HEK293T (cell line): ENCODE measurements at regions not wholly inside any gene's neighbourhood (a gene's known extent, or its start where the extent isn't known, plus 50 kb on each side); places are given as distances from the start of the nearest gene placed in this dataset.

Experiments used
- CTCF ChIA-PET: fragments of 350-600 bp; formaldehyde crosslinking; extraction: SDS; loops from one replicate; lab custom pipeline; 2021; ENCODE audit warnings: antibody characterized with exemption, inconsistent platforms; lab: Yijun Ruan, JAX
- POLR2A ChIA-PET: fragments of 350-600 bp; formaldehyde crosslinking; extraction: SDS; loops from one replicate; lab custom pipeline; 2020; ENCODE audit warnings: antibody characterized with exemption, inconsistent platforms; lab: Yijun Ruan, JAX
- DNase-seq: peaks from one replicate; pipeline ENCODE4 v3.0.0; 2012; ENCODE audit warnings: mixed read lengths; ENCODE audit errors: extremely low spot score
- ARNT ChIP-seq: fragments of 450-650 bp; IDR thresholded peaks from 2 replicates; pipeline ENCODE4 v1.6.1; 2017; ENCODE audit warnings: mild to moderate bottlenecking
- BHLHE40 ChIP-seq: fragments of 450-650 bp; IDR thresholded peaks from 2 replicates; pipeline ENCODE4 v1.6.1; 2016; ENCODE audit warnings: mild to moderate bottlenecking, moderate library complexity, borderline replicate concordance
- CTBP1 ChIP-seq: fragments of 450-650 bp; IDR thresholded peaks from 2 replicates; pipeline ENCODE4 v1.6.1; 2016; ENCODE audit warnings: borderline replicate concordance
- ELF4 ChIP-seq: fragments of 450-650 bp; IDR thresholded peaks from 2 replicates; pipeline ENCODE4 v1.6.1; 2017; ENCODE audit warnings: antibody characterized with exemption
- FOXA1 ChIP-seq: fragments of 450-650 bp; IDR thresholded peaks from 2 replicates; pipeline ENCODE4 v1.6.1; 2016; ENCODE audit warnings: mild to moderate bottlenecking
- FOXK2 ChIP-seq: fragments of 450-650 bp; IDR thresholded peaks from 2 replicates; pipeline ENCODE4 v1.6.1; 2016; ENCODE audit warnings: mild to moderate bottlenecking
- FOXM1 ChIP-seq: fragments of 450-650 bp; IDR thresholded peaks from 2 replicates; pipeline ENCODE4 v1.6.1; 2017; ENCODE audit warnings: mild to moderate bottlenecking, borderline replicate concordance
- HDGF ChIP-seq: fragments of 450-650 bp; IDR thresholded peaks from 2 replicates; pipeline ENCODE4 v1.6.1; 2017; ENCODE audit warnings: antibody characterized with exemption, borderline replicate concordance
- L3MBTL2 ChIP-seq: fragments of 450-650 bp; conservative IDR thresholded peaks from 2 replicates; pipeline ENCODE4 v1.6.1; 2016; ENCODE audit warnings: mild to moderate bottlenecking
- LEF1 ChIP-seq: fragments of 450-650 bp; IDR thresholded peaks from 2 replicates; pipeline ENCODE4 v1.6.1; 2017; ENCODE audit warnings: mild to moderate bottlenecking, borderline replicate concordance
- NFRKB ChIP-seq: fragments of 450-650 bp; IDR thresholded peaks from 2 replicates; pipeline ENCODE4 v1.6.1; 2016; ENCODE audit warnings: mild to moderate bottlenecking, moderate library complexity
- PKNOX1 ChIP-seq: fragments of 450-650 bp; IDR thresholded peaks from 2 replicates; pipeline ENCODE4 v1.6.1; 2016
- SP1 ChIP-seq: fragments of 450-650 bp; IDR thresholded peaks from 2 replicates; pipeline ENCODE4 v1.6.1; 2017
- SUZ12 ChIP-seq: fragments of 450-650 bp; IDR thresholded peaks from 2 replicates; pipeline ENCODE4 v1.6.1; 2016; ENCODE audit warnings: mild to moderate bottlenecking
- TARDBP ChIP-seq: fragments of 450-650 bp; IDR thresholded peaks from 2 replicates; pipeline ENCODE4 v1.6.1; 2016
- ZNF384 ChIP-seq: fragments of 450-650 bp; IDR thresholded peaks from 2 replicates; pipeline ENCODE4 v1.6.1; 2016

- ChIA-PET CTCF (no interaction called here), POLR2A (no interaction called here)
- DNase-seq, result no peak
- no peak for TF ChIP-seq SUZ12
- no peak for TF ChIP-seq PKNOX1
- TF ChIP-seq FOXM1, result no peak
- TF ChIP-seq L3MBTL2, result no peak
- TF ChIP-seq TARDBP, result no peak
- no peak for TF ChIP-seq NFRKB
- TF ChIP-seq BHLHE40, result no peak
- no peak for TF ChIP-seq LEF1
Measured at GRCh38 chr1:87568911-87569310, 240.2 kb downstream of the LMO4 start.

- TF ChIP-seq HDGF, result no peak
- TF ChIP-seq L3MBTL2, result no peak
- no peak for TF ChIP-seq SP1
- no peak for TF ChIP-seq PKNOX1
- TF ChIP-seq CTBP1, result no peak
- no peak for TF ChIP-seq FOXK2
- TF ChIP-seq FOXM1, result no peak
- TF ChIP-seq LEF1, result no peak
- no peak for TF ChIP-seq SUZ12
- TF ChIP-seq NFRKB, result no peak
- TF ChIP-seq ARNT, result no peak
- CTCF ChIA-PET, result no interaction called here
- no peak for DNase-seq
- POLR2A ChIA-PET, result no interaction called here
Measured at GRCh38 chr1:87572008-87572407, 243.3 kb downstream of the LMO4 start.

- ChIA-PET CTCF (no interaction called here), POLR2A (no interaction called here)
- no peak for DNase-seq
- TF ChIP-seq FOXM1 (no peak), CTBP1 (no peak), TARDBP (no peak), LEF1 (no peak), ELF4 (no peak), FOXK2 (no peak), ARNT (no peak), NFRKB (no peak), ZNF384 (no peak), PKNOX1 (no peak), BHLHE40 (no peak), SP1 (no peak), HDGF (no peak), FOXA1 (no peak), SUZ12 (no peak), L3MBTL2 (no peak)
Measured at GRCh38 chr1:87572891-87573290, 244.2 kb downstream of the LMO4 start.

- DNase-seq, result no peak
- POLR2A ChIA-PET, result no interaction called here
- CTCF ChIA-PET, result no interaction called here
- TF ChIP-seq PKNOX1 (no peak), CTBP1 (no peak), ARNT (no peak), ZNF384 (no peak), FOXM1 (no peak), NFRKB (no peak), L3MBTL2 (no peak), HDGF (no peak), BHLHE40 (no peak), FOXA1 (no peak), TARDBP (no peak), ELF4 (no peak), FOXK2 (no peak), LEF1 (no peak), SP1 (no peak), SUZ12 (no peak)
Measured at GRCh38 chr1:87575528-87575927, 246.8 kb downstream of the LMO4 start.

- POLR2A ChIA-PET, result no interaction called here
- TF ChIP-seq FOXA1 (no peak), FOXK2 (no peak), FOXM1 (no peak), BHLHE40 (no peak), L3MBTL2 (no peak), TARDBP (no peak), LEF1 (no peak), ELF4 (no peak), HDGF (no peak), SP1 (no peak), CTBP1 (no peak), NFRKB (no peak), ARNT (no peak), SUZ12 (no peak)
- CTCF ChIA-PET, result no interaction called here
- no peak for DNase-seq
Measured at GRCh38 chr1:87578464-87578863, 249.8 kb downstream of the LMO4 start.

GRCh38 chr1:87583459-87583858 lies 254.8 kb downstream of the LMO4 start:
- ChIA-PET POLR2A (no interaction called here), CTCF (no interaction called here)
- TF ChIP-seq NFRKB (no peak), L3MBTL2 (no peak), HDGF (no peak), ARNT (no peak), PKNOX1 (no peak), BHLHE40 (no peak), FOXK2 (no peak), ELF4 (no peak), SP1 (no peak), LEF1 (no peak), FOXM1 (no peak), TARDBP (no peak), CTBP1 (no peak), ZNF384 (no peak)
- DNase-seq, result no peak
